NCI-H510A treated with DMSO at 0.1 percent for 48 hours (cell line): ENCODE measurements at regions not wholly inside any gene's neighbourhood (a gene's known extent, or its start where the extent isn't known, plus 50 kb on each side); places are given as distances from the start of the nearest gene placed in this dataset.
A peak's percentile ranks its signal among the peaks of the same experiment; 100 is the strongest.
"Not testable (repeated sequence)": the region's sequence is repeated elsewhere in the genome, so short reads cannot be mapped to it uniquely, and the experiment has no call there.

Experiments
- DNase-seq: peaks from one replicate; lab custom pipeline; 2025; lab: John Stamatoyannopoulos, UW

GRCh38 chr1:14259191-14259757, 339.2 kb upstream of the KAZN start:
- DNase-seq, result no peak

DNA sequence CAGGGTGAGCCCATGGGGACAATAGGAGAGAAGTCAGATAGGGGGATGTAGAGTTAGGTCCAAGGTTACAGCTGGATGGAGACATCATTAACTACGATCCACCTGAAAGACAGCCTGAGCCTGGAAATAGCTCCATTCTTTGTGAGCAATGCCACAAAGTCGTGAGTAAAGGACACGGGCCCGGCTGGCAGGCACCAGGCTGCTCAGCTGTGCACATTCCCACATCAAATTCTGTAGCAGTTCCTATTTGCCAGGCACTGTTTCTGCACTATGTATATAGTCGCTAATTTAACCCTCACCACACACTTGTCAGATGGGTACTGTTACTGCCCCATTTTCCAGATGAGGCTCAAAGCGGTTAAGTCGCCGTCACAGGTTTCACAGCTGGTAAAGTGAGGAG, 338.0 kb upstream of the KAZN start:
- DNase-seq, result no peak

GRCh38 chr1:14261395-14261794, 337.1 kb upstream of the KAZN start:
- peak; percentile 36 for DNase-seq

DNA sequence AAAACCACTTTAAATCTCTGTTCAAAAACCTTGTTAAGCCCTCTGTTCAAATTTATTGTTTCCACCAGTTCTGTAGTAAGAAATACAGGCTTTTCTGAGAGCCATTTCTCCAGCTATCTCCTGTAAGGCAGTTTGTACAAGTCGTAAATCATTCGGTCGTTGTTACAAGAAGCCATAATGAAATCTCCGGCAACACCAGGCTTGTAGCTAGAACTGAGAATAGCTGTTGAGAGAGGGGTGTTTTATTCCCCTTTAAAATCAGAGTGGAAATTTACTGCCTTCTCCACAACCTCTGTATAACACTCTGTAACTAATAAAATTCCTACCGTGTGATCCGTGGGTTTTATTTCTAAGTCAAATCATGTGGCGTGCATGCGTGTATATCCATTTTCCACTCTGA, 335.8 kb upstream of the KAZN start:
- DNase-seq, result peak; percentile 66

DNA sequence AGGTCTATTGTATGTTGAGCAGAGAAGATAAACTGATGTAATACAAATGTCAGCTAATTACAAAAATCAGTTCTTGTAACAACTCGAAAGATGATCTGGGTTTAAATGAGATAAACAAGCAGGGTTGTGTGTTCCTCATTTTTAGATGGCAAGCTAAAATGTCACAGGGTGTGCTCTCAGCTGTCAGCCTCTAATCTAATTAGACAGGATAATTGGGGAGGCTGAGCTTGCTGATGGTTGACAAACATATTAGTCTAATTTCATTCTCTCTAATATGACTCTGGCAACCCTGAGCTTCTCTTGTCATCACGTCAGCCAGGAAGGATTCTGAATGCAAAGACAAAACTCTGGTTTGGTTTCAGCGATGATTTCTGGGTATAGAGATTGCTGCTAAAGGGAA, 335.3 kb upstream of the KAZN start:
- no peak for DNase-seq

DNA sequence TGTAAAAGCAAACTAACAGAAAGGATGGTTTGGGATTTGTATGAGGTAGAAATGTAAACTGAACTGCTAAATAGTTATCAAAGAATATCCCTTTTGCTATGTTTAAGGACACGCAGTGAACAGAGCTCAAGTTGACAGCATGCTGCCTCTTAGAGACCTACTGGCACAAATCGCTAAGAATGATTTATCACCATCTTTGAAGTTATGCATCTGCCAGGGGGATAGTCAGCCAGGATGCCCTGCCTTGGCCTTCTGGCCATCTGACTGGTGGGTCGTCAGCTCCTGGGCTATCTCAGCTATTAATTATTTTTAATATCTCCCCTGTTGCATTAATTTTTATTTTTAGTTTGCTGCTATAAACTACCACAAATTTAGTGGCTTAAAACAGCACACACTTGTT, 334.8 kb upstream of the KAZN start:
- peak; percentile 79 for DNase-seq

DNA sequence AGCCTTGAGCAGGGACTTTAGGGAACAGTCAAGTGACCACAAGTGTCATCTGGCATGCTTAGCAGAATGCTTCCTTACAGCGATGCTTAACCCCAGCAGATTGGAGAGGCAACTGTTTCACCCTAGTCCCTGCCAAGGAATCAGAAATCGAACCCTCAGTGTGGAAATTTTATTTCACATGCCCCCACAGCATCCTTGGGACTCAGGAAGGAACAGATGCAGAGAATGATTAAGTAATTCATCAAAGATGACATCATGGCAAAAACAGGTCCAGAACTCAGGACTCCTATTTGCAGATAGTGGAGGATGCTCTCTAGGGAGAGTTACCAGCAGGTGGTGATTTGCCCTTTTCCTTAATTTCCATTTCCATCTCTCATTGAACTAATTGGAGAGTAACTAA, 333.0 kb upstream of the KAZN start:
- DNase-seq, result no peak

- no peak for DNase-seq
These were observed 330.5 kb upstream of the KAZN start for GRCh38 chr1:14267991-14268390.

- no peak for DNase-seq
These were observed 327.7 kb upstream of the KAZN start for GRCh38 chr1:14270821-14271220.

- DNase-seq, result no peak
These were observed 324.7 kb upstream of the KAZN start for GRCh38 chr1:14273811-14274210.

GRCh38 chr1:14279891-14280290, 318.6 kb upstream of the KAZN start:
- DNase-seq, result not testable (repeated sequence)

DNA sequence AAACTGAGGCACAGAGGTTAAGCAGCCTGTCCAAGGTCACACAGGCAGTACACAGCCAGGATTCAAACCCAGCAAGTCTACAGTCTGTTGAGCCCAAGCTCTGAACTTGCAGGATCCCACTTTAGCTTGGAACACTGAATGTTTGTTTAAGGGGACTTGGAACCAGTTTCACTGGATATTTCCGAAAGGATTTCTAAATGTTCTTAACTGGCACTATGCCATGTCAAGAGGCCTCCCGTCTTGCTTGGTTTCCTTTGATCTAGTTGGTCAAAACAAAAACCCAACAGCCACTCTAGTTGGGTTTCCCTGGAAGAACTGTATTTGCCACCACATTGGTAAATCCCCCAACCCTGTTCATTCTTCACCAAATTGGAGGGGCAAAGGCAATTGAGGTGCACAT, 317.6 kb upstream of the KAZN start:
- peak; percentile 97 for DNase-seq

GRCh38 chr1:14281412-14281811, 317.1 kb upstream of the KAZN start:
- DNase-seq, result peak; percentile 97

DNA sequence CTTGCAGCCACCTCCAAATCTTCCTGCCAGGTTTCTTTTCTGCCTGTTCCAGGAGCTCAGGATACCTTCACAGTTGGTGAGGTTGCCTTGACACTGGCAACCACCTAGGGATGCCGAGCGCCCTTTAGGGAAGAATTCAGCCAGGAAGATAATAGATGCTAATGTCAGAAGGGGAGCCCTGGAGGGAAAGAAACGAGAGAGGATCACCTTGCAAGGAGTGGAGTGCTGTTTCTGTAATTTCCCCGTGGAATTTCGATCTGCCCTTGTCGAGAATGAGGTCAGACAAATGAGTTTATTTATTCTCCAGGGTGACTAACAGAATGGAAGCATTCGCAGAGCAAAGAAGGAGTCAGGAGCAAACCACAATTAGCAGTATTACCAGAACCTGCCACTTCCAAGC, 315.8 kb upstream of the KAZN start:
- no peak for DNase-seq

DNA sequence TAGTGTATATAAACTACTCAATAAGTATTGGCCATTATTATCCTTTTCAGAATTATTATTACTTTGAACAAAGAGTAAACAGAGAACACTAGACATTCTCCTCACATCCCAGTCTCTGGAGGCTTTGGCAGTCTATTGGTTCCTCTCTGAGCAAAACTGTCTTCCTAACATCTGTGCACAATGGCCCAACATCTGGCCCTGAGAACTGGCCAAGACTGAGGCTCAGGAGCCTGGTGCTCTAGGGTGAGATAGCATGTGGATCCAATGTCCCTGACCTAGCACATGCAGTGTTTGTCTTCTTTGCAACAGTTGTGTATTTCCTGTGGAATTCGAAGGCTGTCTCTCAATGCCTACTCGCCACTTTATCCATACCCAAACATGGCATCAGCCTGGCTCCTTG, 313.2 kb upstream of the KAZN start:
- no peak for DNase-seq

DNA sequence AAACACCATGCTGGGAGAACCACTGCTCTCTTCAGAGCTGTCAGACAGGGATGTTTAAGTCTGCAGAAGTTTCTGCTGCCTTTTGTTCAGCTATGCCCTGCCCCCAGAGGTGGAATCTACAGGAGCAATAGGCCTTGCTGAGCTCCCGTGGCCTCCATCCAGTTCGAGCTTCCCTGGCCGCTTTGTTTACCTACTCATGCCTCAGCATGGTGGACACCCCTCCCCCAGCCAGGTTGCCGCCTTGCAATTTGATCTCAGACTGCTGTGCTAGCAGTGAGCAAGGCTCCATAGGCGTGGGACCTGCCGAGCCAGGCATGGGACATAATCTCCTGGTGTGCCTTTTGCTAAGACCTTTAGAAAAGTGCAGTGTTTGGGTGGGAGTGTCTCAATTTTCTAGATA, 307.3 kb upstream of the KAZN start:
- DNase-seq, result peak; percentile 98

GRCh38 chr1:14292520-14292919, 306.0 kb upstream of the KAZN start:
- DNase-seq, result no peak

- DNase-seq, result no peak
These were observed 304.5 kb upstream of the KAZN start for GRCh38 chr1:14294006-14294405.

GRCh38 chr1:14294860-14295536, 303.5 kb upstream of the KAZN start:
- no peak for DNase-seq

- no peak for DNase-seq
These were observed 301.7 kb upstream of the KAZN start for GRCh38 chr1:14296795-14297194.

DNA sequence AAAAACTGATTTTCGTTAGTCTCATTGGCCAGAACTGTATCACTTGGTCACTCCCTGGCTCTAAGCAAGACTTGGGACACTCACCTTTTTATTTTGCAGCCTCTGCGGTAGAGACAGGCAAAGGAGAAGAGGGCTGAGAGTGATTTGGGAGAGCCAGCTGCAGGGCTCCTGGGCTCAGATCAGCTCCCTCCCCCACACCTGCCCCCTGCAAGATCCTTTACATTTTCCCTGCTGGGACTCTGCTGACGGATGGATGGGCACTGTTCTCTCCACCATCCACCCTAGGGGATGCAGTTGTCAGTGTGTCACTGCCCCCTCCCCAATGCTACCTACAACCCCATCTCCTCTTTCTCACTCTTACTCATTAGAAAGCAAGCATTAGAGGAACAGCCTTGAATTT, 301.1 kb upstream of the KAZN start:
- no peak for DNase-seq

DNA sequence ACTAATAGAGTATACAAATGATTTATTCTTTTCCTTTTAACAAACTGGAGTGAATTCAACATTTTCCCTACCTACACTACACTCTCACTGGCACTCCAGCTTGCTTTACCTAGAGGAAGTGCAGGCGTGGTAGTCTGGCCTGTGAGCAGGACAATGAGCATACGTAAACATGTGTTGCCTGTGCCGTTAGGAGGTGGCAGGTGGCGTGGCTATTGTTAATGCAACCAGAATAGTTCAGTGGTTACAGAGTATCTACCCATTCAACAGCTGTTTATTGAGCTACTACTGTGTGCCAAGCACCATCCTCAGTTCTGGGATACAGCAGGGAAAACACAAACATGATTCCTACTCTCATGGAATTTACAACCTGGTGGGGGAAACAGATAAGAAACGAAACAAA, 299.7 kb upstream of the KAZN start:
- DNase-seq, result no peak

GRCh38 chr1:14300991-14301703, 297.3 kb upstream of the KAZN start:
- DNase-seq, result no peak

- no peak for DNase-seq
These were observed 296.8 kb upstream of the KAZN start for GRCh38 chr1:14301704-14302024.
